Neural cell (in vitro differentiated cells): ENCODE measurements at regions not wholly inside any gene's neighbourhood (a gene's known extent, or its start where the extent isn't known, plus 50 kb on each side); places are given as distances from the start of the nearest gene placed in this dataset.

ENCODE experiments used
- H2AFZ ChIP-seq: fragments of 200-600, 300-800 bp; sonication (generic), shearing (Covaris generic); 2 replicates; pipeline ENCODE4 v1.6.0; 2014; ENCODE audit warnings: low read depth, mild to moderate bottlenecking, antibody characterized with exemption, low read length, moderate library complexity
- H3F3A ChIP-seq: fragments of 200-600 bp; shearing (Covaris generic); 2 replicates; pipeline ENCODE4 v1.6.1; 2016; ENCODE audit warnings: mild to moderate bottlenecking, moderate library complexity, mixed read lengths, antibody characterized with exemption, low read length; ENCODE audit not compliant: insufficient read depth, poor library complexity, severe bottlenecking
- H3K27ac ChIP-seq: fragments of 200-600, 300-800 bp; sonication (generic), shearing (Covaris generic); 2 replicates; pipeline ENCODE4 v1.5.1; 2014; ENCODE audit warnings: mild to moderate bottlenecking, low read length, moderate library complexity
- H3K27me3 ChIP-seq: fragments of 300-800, 200-600 bp; sonication (generic), shearing (Covaris generic); 2 replicates; pipeline ENCODE4 v1.6.0; 2014; ENCODE audit warnings: mild to moderate bottlenecking, low read depth, low read length, moderate library complexity; ENCODE audit not compliant: insufficient read depth
- H3K36me3 ChIP-seq: fragments of 300-800, 200-600 bp; sonication (generic), shearing (Covaris generic); 2 replicates; pipeline ENCODE4 v1.5.1; 2014; ENCODE audit warnings: mild to moderate bottlenecking, antibody characterized with exemption, low read length, moderate library complexity; ENCODE audit not compliant: insufficient read depth
- H3K4me2 ChIP-seq: fragments of 300-800, 200-600 bp; sonication (generic), shearing (Covaris generic); 2 replicates; pipeline ENCODE4 v1.6.0; 2014; ENCODE audit warnings: mild to moderate bottlenecking, low read length
- H3K4me3 ChIP-seq: fragments of 300-800, 200-600 bp; sonication (generic), shearing (Covaris generic); 2 replicates; pipeline ENCODE4 v1.5.1; 2014; ENCODE audit warnings: mild to moderate bottlenecking, low read length, moderate library complexity
- H3K79me2 ChIP-seq: fragments of 200-600 bp; shearing (Covaris generic); replicated peaks from 2 replicates; pipeline ENCODE4 v1.6.0; 2014; ENCODE audit warnings: mild to moderate bottlenecking, low read length, moderate library complexity; ENCODE audit not compliant: insufficient read depth
- H3K9ac ChIP-seq: fragments of 300-800, 200-600 bp; sonication (generic), shearing (Covaris generic); 2 replicates; pipeline ENCODE4 v1.6.1; 2016; ENCODE audit warnings: mild to moderate bottlenecking, low read length, mixed read lengths
- H3K9me2 ChIP-seq: fragments of 200-600 bp; shearing (Covaris generic); 2 replicates; pipeline ENCODE4 v1.6.1; 2016; ENCODE audit warnings: mild to moderate bottlenecking, low read length, mixed read lengths; ENCODE audit not compliant: insufficient read depth
- H3K9me3 ChIP-seq: fragments of 200-600, 300-800 bp; sonication (generic), shearing (Covaris generic); 2 replicates; pipeline ENCODE4 v1.6.1; 2016; ENCODE audit warnings: mild to moderate bottlenecking, mixed run types, low read length, moderate library complexity, mixed read lengths
- H4K20me1 ChIP-seq: fragments of 200-600 bp; shearing (Covaris generic); 2 replicates; pipeline ENCODE4 v1.6.1; 2016; ENCODE audit warnings: mild to moderate bottlenecking, mixed run types; ENCODE audit not compliant: insufficient read depth
- CTCF ChIP-seq: fragments of 450-650 bp; IDR thresholded peaks from 2 replicates; pipeline ENCODE4 v1.5.1; 2014; ENCODE audit warnings: antibody characterized with exemption, mild to moderate bottlenecking, moderate library complexity; ENCODE audit not compliant: poor library complexity, severe bottlenecking
- EP300 ChIP-seq: fragments of 450-650 bp; conservative IDR thresholded peaks from 2 replicates; pipeline ENCODE4 v1.6.1; 2014; ENCODE audit warnings: antibody characterized with exemption, mild to moderate bottlenecking, moderate library complexity; ENCODE audit not compliant: poor library complexity, severe bottlenecking
- EZH2 ChIP-seq: fragments of 200-600, 300-800 bp; shearing (Covaris generic), sonication (generic); IDR thresholded peaks from 2 replicates; pipeline ENCODE4 v1.6.1; 2014; ENCODE audit warnings: antibody characterized with exemption, low read length, borderline replicate concordance, mild to moderate bottlenecking; ENCODE audit not compliant: insufficient read depth, poor library complexity, severe bottlenecking
- MXI1 ChIP-seq: fragments of 450-650 bp; conservative IDR thresholded peaks from 2 replicates; pipeline ENCODE4 v1.6.1; 2014; ENCODE audit warnings: antibody characterized with exemption, mild to moderate bottlenecking; ENCODE audit not compliant: poor library complexity, severe bottlenecking
- POLR2AphosphoS5 ChIP-seq: IDR thresholded peaks from 2 replicates; pipeline ENCODE4 v1.6.1; 2012
- RAD21 ChIP-seq: fragments of 450-650 bp; conservative IDR thresholded peaks from 2 replicates; pipeline ENCODE4 v1.6.1; 2014; ENCODE audit warnings: antibody characterized with exemption, mild to moderate bottlenecking, moderate library complexity
- REST ChIP-seq: IDR thresholded peaks from 2 replicates; pipeline ENCODE4 v1.6.1; 2012; ENCODE audit warnings: borderline replicate concordance
- SMC3 ChIP-seq: fragments of 450-650 bp; conservative IDR thresholded peaks from 2 replicates; pipeline ENCODE4 v1.6.1; 2014; ENCODE audit warnings: antibody characterized with exemption, mild to moderate bottlenecking, moderate library complexity; ENCODE audit not compliant: poor library complexity
- TAF1 ChIP-seq: IDR thresholded peaks from 2 replicates; pipeline ENCODE4 v1.6.1; 2012; ENCODE audit warnings: low read depth

- H3F3A ChIP-seq = no peaks in the 10 kb centered on the region
- no peaks in the 10 kb centered on the region for H3K36me3 ChIP-seq
- no peak overlapping the region for H3K27ac ChIP-seq
- H3K79me2 ChIP-seq = no peaks in the 10 kb centered on the region
- H2AFZ ChIP-seq = no peak overlapping the region
- H3K9me3 ChIP-seq = no peaks in the 10 kb centered on the region
- H4K20me1 ChIP-seq = no peaks in the 10 kb centered on the region
- TF ChIP-seq RAD21 (no peak), TAF1 (no peak), POLR2AphosphoS5 (no peak), MXI1 (no peak), REST (no peak), EP300 (no peak), CTCF (no peak)
- no peaks in the 10 kb centered on the region for H3K9me2 ChIP-seq
- H3K4me3 ChIP-seq = no peak overlapping the region
- no peak overlapping the region for H3K9ac ChIP-seq
- no peak overlapping the region for H3K4me2 ChIP-seq
- H3K27me3 ChIP-seq = no peaks in the 10 kb centered on the region
These were observed 149.3 kb downstream of the FOXL1 start for GRCh38 chr16:86727632-86728031.

GRCh38 chr16:86729686-86730085 is 151.3 kb downstream of the FOXL1 start:
- H3K27me3 ChIP-seq = no peaks in the 10 kb centered on the region
- TF ChIP-seq CTCF = no peak
- no peak for TF ChIP-seq POLR2AphosphoS5
- TF ChIP-seq REST = no peak
- no peak for TF ChIP-seq EZH2
- no peak for TF ChIP-seq MXI1
- no peak for TF ChIP-seq RAD21
- TF ChIP-seq TAF1 = no peak
- TF ChIP-seq EP300 = no peak
- no peak for TF ChIP-seq SMC3
- H3K9ac ChIP-seq = no peak overlapping the region

More at GRCh38 chr16:86729686-86730085, 151.3 kb downstream of the FOXL1 start:
- Histone ChIP-seq H3K36me3 (no peaks in the 10 kb centered on the region), H3K27ac (no peak overlapping the region), H3F3A (peaks cover 9% of the 10 kb centered on the region), H3K9me3 (no peaks in the 10 kb centered on the region), H4K20me1 (no peaks in the 10 kb centered on the region), H3K79me2 (no peaks in the 10 kb centered on the region), H3K9me2 (no peaks in the 10 kb centered on the region), H3K4me3 (no peak overlapping the region), H2AFZ (no peak overlapping the region), H3K4me2 (no peak overlapping the region)
